CD4-positive, alpha-beta memory T cell (primary cell): ENCODE measurements at regions not wholly inside any gene's neighbourhood (a gene's known extent, or its start where the extent isn't known, plus 50 kb on each side); places are given as distances from the start of the nearest gene placed in this dataset.

ENCODE experiments used
- CTCF ChIA-PET: fragments of 350-600 bp; sonication (Branson Sonifier 250); formaldehyde crosslinking; loops from one replicate; lab custom pipeline; 2021; ENCODE audit warnings: inconsistent platforms; ENCODE audit not compliant: partially characterized antibody; lab: Charles Lee
- POLR2A ChIA-PET: fragments of 350-600 bp; sonication (Branson Sonifier 250); formaldehyde crosslinking; loops from one replicate; lab custom pipeline; 2021; ENCODE audit not compliant: partially characterized antibody; lab: Charles Lee
- DNase-seq, 5 donors: peaks; one replicate each; pipeline versions ENCODE4 v3.0.0 to v3.0.0-alpha.2; 2020 to 2022; ENCODE audit warnings: mixed read lengths in 1 of 5
- H3K27ac ChIP-seq: one replicate; pipeline ENCODE4 v1.7.0; 2013; ENCODE audit warnings: low read depth, low read length
- H3K27me3 ChIP-seq: 2 replicates; pipeline ENCODE4 v1.7.0; 2013; ENCODE audit warnings: mild to moderate bottlenecking, low read length, moderate library complexity; ENCODE audit not compliant: insufficient read depth
- H3K36me3 ChIP-seq: 2 replicates; pipeline ENCODE4 v1.7.0; 2013; ENCODE audit warnings: mild to moderate bottlenecking, low read length, moderate library complexity; ENCODE audit not compliant: insufficient read depth
- H3K4me1 ChIP-seq: 2 replicates; pipeline ENCODE4 v1.7.0; 2013; ENCODE audit warnings: mild to moderate bottlenecking, low read length, moderate library complexity; ENCODE audit not compliant: insufficient read depth
- H3K4me3 ChIP-seq, 2 donors: one replicate each; pipeline ENCODE4 v1.7.0; 2013; ENCODE audit warnings: low read length in 2 of 2, mild to moderate bottlenecking in 1 of 2
- H3K9me3 ChIP-seq, 2 donors: one replicate each; pipeline ENCODE4 v1.7.0; 2013; ENCODE audit warnings: low read length in 2 of 2, control low read depth in 1 of 2; ENCODE audit not compliant: control insufficient read depth in 1 of 2
- H3K27ac Mint-ChIP-seq, 7 donors: one replicate each; pipeline ENCODE4 v1.8.0; 2020 to 2021; ENCODE audit warnings: mixed read lengths in 7 of 7, mild to moderate bottlenecking in 6 of 7, inconsistent platforms in 3 of 7, moderate library complexity in 3 of 7
- H3K27me3 Mint-ChIP-seq, 2 donors: one replicate each; pipeline ENCODE4 v1.8.0; 2020 to 2021; ENCODE audit warnings: mixed read lengths in 2 of 2
- H3K36me3 Mint-ChIP-seq, 2 donors: one replicate each; pipeline ENCODE4 v1.8.0; 2020 to 2021; ENCODE audit warnings: mixed read lengths in 2 of 2, inconsistent platforms in 1 of 2, mild to moderate bottlenecking in 1 of 2
- H3K4me1 Mint-ChIP-seq, 4 donors: one replicate each; pipeline ENCODE4 v1.8.0; 2020 to 2021; ENCODE audit warnings: mixed read lengths in 4 of 4, mild to moderate bottlenecking in 1 of 4
- H3K4me3 Mint-ChIP-seq, 8 donors: one replicate each; pipeline ENCODE4 v1.8.0; 2020 to 2021; ENCODE audit warnings: mixed read lengths in 8 of 8, mild to moderate bottlenecking in 7 of 8, moderate library complexity in 6 of 8, inconsistent platforms in 3 of 8
- H3K9me3 Mint-ChIP-seq, 8 donors: one replicate each; pipeline ENCODE4 v1.8.0; 2020 to 2021; ENCODE audit warnings: mixed read lengths in 8 of 8, mild to moderate bottlenecking in 5 of 8, inconsistent platforms in 3 of 8, moderate library complexity in 1 of 8
- intact Hi-C: fragments of 100-400 bp; cut with micrococcal nuclease; formaldehyde crosslinking; loops from one replicate; pipeline ENCODE4 v1.15.1; 2023

GRCh38 chr5:163387589-163388343 is 49.6 kb upstream of the CCNG1 start:
- H3K9me3 Mint-ChIP-seq: peaks cover 3 to 10% (median 5%) of the 10 kb centered on the region in 8 donors
- no peak overlapping the region for H3K27ac ChIP-seq
- no peaks in the 10 kb centered on the region for H3K27me3 ChIP-seq
- no peaks in the 10 kb centered on the region for H3K36me3 ChIP-seq
- no peak overlapping the region for H3K4me3 Mint-ChIP-seq
- CTCF ChIA-PET: no interaction called here
- no peaks in the 10 kb centered on the region for H3K9me3 ChIP-seq
- no peak for DNase-seq
- H3K27me3 Mint-ChIP-seq: peaks cover 18% of the 10 kb centered on the region in 2 donors
- no peaks in the 10 kb centered on the region for H3K4me1 Mint-ChIP-seq
- intact Hi-C loops: no loop called here
- H3K27ac Mint-ChIP-seq: no peak overlapping the region
- POLR2A ChIA-PET: no interaction called here
- no peaks in the 10 kb centered on the region for H3K36me3 Mint-ChIP-seq
- H3K4me1 ChIP-seq: no peaks in the 10 kb centered on the region
- H3K4me3 ChIP-seq: no peak overlapping the region
